22Rv1 (cell line): ENCODE measurements at regions not wholly inside any gene's neighbourhood (a gene's known extent, or its start where the extent isn't known, plus 50 kb on each side); places are given as distances from the start of the nearest gene placed in this dataset.

Experiments
- H3K27ac ChIP-seq: fragments of 450-650 bp; 2 replicates; pipeline ENCODE4 v1.5.1; 2017
- CTCF ChIP-seq: fragments of 450-650 bp; IDR thresholded peaks from 2 replicates; pipeline ENCODE4 v1.5.1; 2017; ENCODE audit warnings: mild to moderate bottlenecking
- ZFX ChIP-seq: fragments of 450-650 bp; IDR thresholded peaks from 2 replicates; pipeline ENCODE4 v1.6.1; 2017; ENCODE audit warnings: antibody characterized with exemption, borderline replicate concordance

GRCh38 chr2:62576276-62576939 is 70.4 kb upstream of the TMEM17 start:
- no peak overlapping the region for H3K27ac ChIP-seq

GRCh38 chr2:62573936-62574335 is 67.9 kb upstream of the TMEM17 start:
- no peak overlapping the region for H3K27ac ChIP-seq
- no peak for TF ChIP-seq CTCF
- no peak for TF ChIP-seq ZFX

More at GRCh38 chr2:62576276-62576939, 70.4 kb upstream of the TMEM17 start:
- no peak for TF ChIP-seq ZFX
- TF ChIP-seq CTCF = no peak

- no peak for TF ChIP-seq CTCF
- no peak overlapping the region for H3K27ac ChIP-seq
These were observed 67.2 kb upstream of the TMEM17 start for GRCh38 chr2:62573137-62573731.

GRCh38 chr2:62570861-62571698 is 65.1 kb upstream of the TMEM17 start:
- no peak for TF ChIP-seq CTCF
- no peak for TF ChIP-seq ZFX
- H3K27ac ChIP-seq = peak overlapping the region; percentile 76

- H3K27ac ChIP-seq = peak overlapping the region; percentile 76
- TF ChIP-seq ZFX (no peak), CTCF (no peak)
These were observed 64.2 kb upstream of the TMEM17 start for GRCh38 chr2:62569907-62570841.

- peak overlapping the region; percentile 76 for H3K27ac ChIP-seq
- TF ChIP-seq ZFX (no peak), CTCF (no peak)
These were observed 63.2 kb upstream of the TMEM17 start for GRCh38 chr2:62568983-62569837.
